GM23338 (cell line): ENCODE measurements at regions not wholly inside any gene's neighbourhood (a gene's known extent, or its start where the extent isn't known, plus 50 kb on each side); places are given as distances from the start of the nearest gene placed in this dataset.

Experiments
- ATAC-seq: fragments of 200-7000 bp; cut with Tn5 transposase; 3 replicates; pipeline ENCODE4 v1.9.1; 2020
- DNase-seq: peaks from one replicate; pipeline ENCODE4 v3.0.0-alpha.2; 2015; ENCODE audit warnings: low spot score
- H2AFZ ChIP-seq: fragments of 200-600 bp; sonication (generic); 2 replicates; pipeline ENCODE4 v1.8.0; 2016; ENCODE audit warnings: antibody characterized with exemption, mild to moderate bottlenecking, moderate library complexity
- H3F3A ChIP-seq: fragments of 200-600 bp; sonication (generic); replicated peaks from 2 replicates; pipeline ENCODE4 v1.8.0; 2017; ENCODE audit warnings: antibody characterized with exemption, mixed run types, low read depth
- H3K27ac ChIP-seq: fragments of 200-600 bp; sonication (generic); 2 replicates; pipeline ENCODE4 v1.6.1; 2016; ENCODE audit warnings: low read depth
- H3K27me3 ChIP-seq: fragments of 200-600 bp; sonication (generic); 2 replicates; pipeline ENCODE4 v1.8.0; 2016; ENCODE audit warnings: mild to moderate bottlenecking, mixed run types, moderate library complexity; ENCODE audit not compliant: insufficient read depth
- H3K36me3 ChIP-seq: fragments of 200-600 bp; sonication (generic); 2 replicates; pipeline ENCODE4 v1.8.0; 2016; ENCODE audit warnings: mild to moderate bottlenecking; ENCODE audit not compliant: insufficient read depth
- H3K4me1 ChIP-seq: fragments of 200-600 bp; sonication (generic); 2 replicates; pipeline ENCODE4 v1.8.0; 2016; ENCODE audit warnings: mild to moderate bottlenecking, moderate library complexity; ENCODE audit not compliant: insufficient read depth
- H3K4me2 ChIP-seq: fragments of 200-600 bp; sonication (generic); 2 replicates; pipeline ENCODE4 v1.7.1; 2017; ENCODE audit warnings: mixed run types
- H3K4me3 ChIP-seq: fragments of 200-600 bp; sonication (generic); 2 replicates; pipeline ENCODE4 v1.6.1; 2016; ENCODE audit warnings: mixed run types
- H3K79me2 ChIP-seq: fragments of 200-600 bp; sonication (generic); replicated peaks from 2 replicates; pipeline ENCODE4 v1.8.0; 2017; ENCODE audit warnings: mild to moderate bottlenecking; ENCODE audit not compliant: insufficient read depth
- H3K9me2 ChIP-seq: fragments of 200-600 bp; sonication (generic); 2 replicates; pipeline ENCODE4 v1.8.0; 2017; ENCODE audit not compliant: insufficient read depth
- H4K20me1 ChIP-seq: fragments of 200-600 bp; sonication (generic); replicated peaks from 2 replicates; pipeline ENCODE4 v1.8.0; 2017; ENCODE audit warnings: mild to moderate bottlenecking; ENCODE audit not compliant: insufficient read depth
- H3K27ac Mint-ChIP-seq: 2 replicates; pipeline ENCODE4 v1.8.0; 2020; ENCODE audit warnings: inconsistent platforms, mild to moderate bottlenecking, moderate library complexity, mixed read lengths
- H3K27me3 Mint-ChIP-seq: 3 replicates; pipeline ENCODE4 v1.8.0; 2022; ENCODE audit warnings: low read depth, mild to moderate bottlenecking, moderate library complexity, mixed read lengths, inconsistent platforms; ENCODE audit not compliant: insufficient read depth, poor library complexity
- H3K36me3 Mint-ChIP-seq: 3 replicates; pipeline ENCODE4 v1.8.0; 2021; ENCODE audit warnings: low read depth, mild to moderate bottlenecking, inconsistent platforms, moderate library complexity, mixed read lengths
- H3K4me1 Mint-ChIP-seq: 3 replicates; pipeline ENCODE4 v1.8.0; 2020; ENCODE audit warnings: mild to moderate bottlenecking, inconsistent platforms, mixed read lengths
- H3K4me3 Mint-ChIP-seq: 3 replicates; pipeline ENCODE4 v1.8.0; 2021; ENCODE audit warnings: moderate library complexity, mild to moderate bottlenecking, inconsistent platforms, mixed read lengths
- H3K9me3 Mint-ChIP-seq: 3 replicates; pipeline ENCODE4 v1.8.0; 2020; ENCODE audit warnings: moderate library complexity, mild to moderate bottlenecking, inconsistent platforms, mixed read lengths
- EZH2phosphoT487 ChIP-seq: fragments of 200-600 bp; sonication (generic); IDR thresholded peaks from one replicate; pipeline ENCODE4 v1.8.1; 2018; ENCODE audit warnings: antibody characterized with exemption; ENCODE audit not compliant: unreplicated experiment
- JUNB ChIP-seq: IDR thresholded peaks from one replicate; pipeline ENCODE4 v1.6.1; 2016; ENCODE audit warnings: antibody characterized with exemption; ENCODE audit not compliant: unreplicated experiment
- NANOG ChIP-seq: IDR thresholded peaks from 2 replicates; pipeline ENCODE4 v1.6.1; 2016; ENCODE audit warnings: antibody characterized with exemption, borderline replicate concordance
- POLR2AphosphoS5 ChIP-seq: IDR thresholded peaks from 2 replicates; pipeline ENCODE4 v1.6.1; 2016; ENCODE audit warnings: antibody characterized with exemption, low read depth
- STAT1 ChIP-seq: IDR thresholded peaks from one replicate; pipeline ENCODE4 v1.6.1; 2016; ENCODE audit warnings: antibody characterized with exemption; ENCODE audit not compliant: unreplicated experiment
- ZNF114 ChIP-seq: fragments of 250-450 bp; sonication (Bioruptor Pico); IDR thresholded peaks from 2 replicates; pipeline ENCODE4 v1.5.0; 2020; ENCODE audit warnings: mild to moderate bottlenecking, moderate library complexity
- ZNF331 ChIP-seq: fragments of 250-450 bp; sonication (Bioruptor Pico); IDR thresholded peaks from 2 replicates; pipeline ENCODE4 v1.5.0; 2020; ENCODE audit warnings: low read depth, mild to moderate bottlenecking, moderate library complexity
- TF ChIP-seq, protein P1 (sequence below), 2 experiments: fragments of 200-600 bp in 1 of 2; sonication (generic) in 1 of 2; conservative IDR thresholded peaks; 2 replicates each; pipeline versions ENCODE4 v1.5.1 to v1.6.1; 2016 to 2017; ENCODE audit warnings: antibody characterized with exemption in 2 of 2, low read depth in 2 of 2, mild to moderate bottlenecking in 2 of 2, moderate library complexity in 1 of 2
- TF ChIP-seq, protein P2 (sequence below): IDR thresholded peaks from 2 replicates; pipeline ENCODE4 v1.6.1; 2016; ENCODE audit warnings: antibody characterized with exemption
- TF ChIP-seq, protein P3 (sequence below): fragments of 250-450 bp; sonication (Bioruptor Pico); IDR thresholded peaks from 2 replicates; pipeline ENCODE4 v1.5.0; 2020; ENCODE audit warnings: mild to moderate bottlenecking, moderate library complexity

DNA sequence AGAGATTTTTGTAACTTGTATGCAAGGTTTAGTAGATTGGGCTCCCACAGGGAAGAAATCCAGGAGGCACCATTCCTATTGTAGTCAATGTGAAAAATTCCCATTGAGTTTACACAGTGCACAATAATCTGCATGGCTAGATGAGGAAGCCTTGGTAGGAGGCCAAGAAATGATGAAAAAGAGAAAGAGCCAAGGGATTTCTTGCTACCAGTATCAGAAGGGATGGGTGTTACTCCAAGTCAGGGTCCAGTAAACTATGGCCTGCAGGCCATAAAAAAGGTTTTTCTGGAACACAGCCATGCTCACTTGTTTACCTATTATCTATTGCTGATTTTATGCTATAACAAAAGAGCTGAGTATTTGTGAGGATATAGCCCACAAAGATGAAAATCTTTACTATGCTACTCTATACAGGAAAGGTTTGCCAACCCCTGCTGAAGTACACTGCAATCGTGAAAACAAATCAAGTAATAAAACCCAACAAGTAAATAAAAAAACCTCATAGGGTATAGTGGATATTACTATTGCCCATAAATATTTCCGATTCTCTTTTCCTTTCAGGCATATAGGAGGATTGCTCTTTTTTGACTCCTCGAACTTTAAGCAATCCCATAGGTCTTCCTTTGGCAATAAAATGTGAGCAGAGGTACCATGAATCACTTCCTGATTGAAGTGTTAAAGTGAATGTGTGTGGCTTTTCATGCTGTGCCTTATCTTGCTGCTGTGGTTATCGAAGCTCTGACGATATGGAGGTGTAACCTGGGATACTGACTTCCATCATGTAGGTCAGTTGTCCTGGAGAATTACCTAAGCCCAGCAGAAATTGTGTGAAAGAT is 256.3 kb upstream of the MAGI2 start (continued):
- TF ChIP-seq, protein P1, sequence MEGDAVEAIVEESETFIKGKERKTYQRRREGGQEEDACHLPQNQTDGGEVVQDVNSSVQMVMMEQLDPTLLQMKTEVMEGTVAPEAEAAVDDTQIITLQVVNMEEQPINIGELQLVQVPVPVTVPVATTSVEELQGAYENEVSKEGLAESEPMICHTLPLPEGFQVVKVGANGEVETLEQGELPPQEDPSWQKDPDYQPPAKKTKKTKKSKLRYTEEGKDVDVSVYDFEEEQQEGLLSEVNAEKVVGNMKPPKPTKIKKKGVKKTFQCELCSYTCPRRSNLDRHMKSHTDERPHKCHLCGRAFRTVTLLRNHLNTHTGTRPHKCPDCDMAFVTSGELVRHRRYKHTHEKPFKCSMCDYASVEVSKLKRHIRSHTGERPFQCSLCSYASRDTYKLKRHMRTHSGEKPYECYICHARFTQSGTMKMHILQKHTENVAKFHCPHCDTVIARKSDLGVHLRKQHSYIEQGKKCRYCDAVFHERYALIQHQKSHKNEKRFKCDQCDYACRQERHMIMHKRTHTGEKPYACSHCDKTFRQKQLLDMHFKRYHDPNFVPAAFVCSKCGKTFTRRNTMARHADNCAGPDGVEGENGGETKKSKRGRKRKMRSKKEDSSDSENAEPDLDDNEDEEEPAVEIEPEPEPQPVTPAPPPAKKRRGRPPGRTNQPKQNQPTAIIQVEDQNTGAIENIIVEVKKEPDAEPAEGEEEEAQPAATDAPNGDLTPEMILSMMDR (conservative IDR thresholded peaks at IDR 0.05; ENCODE audit: low read depth in 2 of 2): no peak
- no peak for TF ChIP-seq JUNB
- no peak for TF ChIP-seq EZH2phosphoT487

DNA sequence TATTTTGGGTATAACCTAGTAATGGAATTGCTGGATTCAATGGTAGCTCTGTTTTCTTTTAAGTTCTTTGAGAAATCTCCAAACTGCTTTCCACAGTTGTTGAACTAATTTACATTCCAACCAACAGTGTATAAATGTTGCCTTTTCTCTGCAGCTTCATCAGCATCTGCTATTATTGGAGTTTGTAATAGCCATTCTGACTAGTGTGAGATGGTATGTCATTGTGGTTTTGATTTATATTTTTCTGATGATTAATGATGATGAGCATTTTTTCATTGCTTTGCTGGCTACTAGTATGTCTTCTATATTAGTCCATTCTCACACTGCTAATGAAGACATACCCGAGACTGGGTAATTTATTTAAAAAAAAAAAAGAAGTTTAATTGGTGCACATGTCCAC is 248.6 kb upstream of the MAGI2 start:
- no peak for ATAC-seq
- H2AFZ ChIP-seq: no peak overlapping the region
- TF ChIP-seq ZNF331 (CRISPR knock-in tag) (no peak), NANOG (no peak), ZNF114 (CRISPR knock-in tag) (no peak), EZH2phosphoT487 (no peak), STAT1 (no peak), JUNB (no peak), POLR2AphosphoS5 (no peak)
- TF ChIP-seq, protein P2, sequence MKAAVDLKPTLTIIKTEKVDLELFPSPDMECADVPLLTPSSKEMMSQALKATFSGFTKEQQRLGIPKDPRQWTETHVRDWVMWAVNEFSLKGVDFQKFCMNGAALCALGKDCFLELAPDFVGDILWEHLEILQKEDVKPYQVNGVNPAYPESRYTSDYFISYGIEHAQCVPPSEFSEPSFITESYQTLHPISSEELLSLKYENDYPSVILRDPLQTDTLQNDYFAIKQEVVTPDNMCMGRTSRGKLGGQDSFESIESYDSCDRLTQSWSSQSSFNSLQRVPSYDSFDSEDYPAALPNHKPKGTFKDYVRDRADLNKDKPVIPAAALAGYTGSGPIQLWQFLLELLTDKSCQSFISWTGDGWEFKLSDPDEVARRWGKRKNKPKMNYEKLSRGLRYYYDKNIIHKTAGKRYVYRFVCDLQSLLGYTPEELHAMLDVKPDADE: no peak
- TF ChIP-seq, protein P1 (conservative IDR thresholded peaks at IDR 0.05; ENCODE audit: low read depth in 2 of 2): no peak
- TF ChIP-seq, protein P3, sequence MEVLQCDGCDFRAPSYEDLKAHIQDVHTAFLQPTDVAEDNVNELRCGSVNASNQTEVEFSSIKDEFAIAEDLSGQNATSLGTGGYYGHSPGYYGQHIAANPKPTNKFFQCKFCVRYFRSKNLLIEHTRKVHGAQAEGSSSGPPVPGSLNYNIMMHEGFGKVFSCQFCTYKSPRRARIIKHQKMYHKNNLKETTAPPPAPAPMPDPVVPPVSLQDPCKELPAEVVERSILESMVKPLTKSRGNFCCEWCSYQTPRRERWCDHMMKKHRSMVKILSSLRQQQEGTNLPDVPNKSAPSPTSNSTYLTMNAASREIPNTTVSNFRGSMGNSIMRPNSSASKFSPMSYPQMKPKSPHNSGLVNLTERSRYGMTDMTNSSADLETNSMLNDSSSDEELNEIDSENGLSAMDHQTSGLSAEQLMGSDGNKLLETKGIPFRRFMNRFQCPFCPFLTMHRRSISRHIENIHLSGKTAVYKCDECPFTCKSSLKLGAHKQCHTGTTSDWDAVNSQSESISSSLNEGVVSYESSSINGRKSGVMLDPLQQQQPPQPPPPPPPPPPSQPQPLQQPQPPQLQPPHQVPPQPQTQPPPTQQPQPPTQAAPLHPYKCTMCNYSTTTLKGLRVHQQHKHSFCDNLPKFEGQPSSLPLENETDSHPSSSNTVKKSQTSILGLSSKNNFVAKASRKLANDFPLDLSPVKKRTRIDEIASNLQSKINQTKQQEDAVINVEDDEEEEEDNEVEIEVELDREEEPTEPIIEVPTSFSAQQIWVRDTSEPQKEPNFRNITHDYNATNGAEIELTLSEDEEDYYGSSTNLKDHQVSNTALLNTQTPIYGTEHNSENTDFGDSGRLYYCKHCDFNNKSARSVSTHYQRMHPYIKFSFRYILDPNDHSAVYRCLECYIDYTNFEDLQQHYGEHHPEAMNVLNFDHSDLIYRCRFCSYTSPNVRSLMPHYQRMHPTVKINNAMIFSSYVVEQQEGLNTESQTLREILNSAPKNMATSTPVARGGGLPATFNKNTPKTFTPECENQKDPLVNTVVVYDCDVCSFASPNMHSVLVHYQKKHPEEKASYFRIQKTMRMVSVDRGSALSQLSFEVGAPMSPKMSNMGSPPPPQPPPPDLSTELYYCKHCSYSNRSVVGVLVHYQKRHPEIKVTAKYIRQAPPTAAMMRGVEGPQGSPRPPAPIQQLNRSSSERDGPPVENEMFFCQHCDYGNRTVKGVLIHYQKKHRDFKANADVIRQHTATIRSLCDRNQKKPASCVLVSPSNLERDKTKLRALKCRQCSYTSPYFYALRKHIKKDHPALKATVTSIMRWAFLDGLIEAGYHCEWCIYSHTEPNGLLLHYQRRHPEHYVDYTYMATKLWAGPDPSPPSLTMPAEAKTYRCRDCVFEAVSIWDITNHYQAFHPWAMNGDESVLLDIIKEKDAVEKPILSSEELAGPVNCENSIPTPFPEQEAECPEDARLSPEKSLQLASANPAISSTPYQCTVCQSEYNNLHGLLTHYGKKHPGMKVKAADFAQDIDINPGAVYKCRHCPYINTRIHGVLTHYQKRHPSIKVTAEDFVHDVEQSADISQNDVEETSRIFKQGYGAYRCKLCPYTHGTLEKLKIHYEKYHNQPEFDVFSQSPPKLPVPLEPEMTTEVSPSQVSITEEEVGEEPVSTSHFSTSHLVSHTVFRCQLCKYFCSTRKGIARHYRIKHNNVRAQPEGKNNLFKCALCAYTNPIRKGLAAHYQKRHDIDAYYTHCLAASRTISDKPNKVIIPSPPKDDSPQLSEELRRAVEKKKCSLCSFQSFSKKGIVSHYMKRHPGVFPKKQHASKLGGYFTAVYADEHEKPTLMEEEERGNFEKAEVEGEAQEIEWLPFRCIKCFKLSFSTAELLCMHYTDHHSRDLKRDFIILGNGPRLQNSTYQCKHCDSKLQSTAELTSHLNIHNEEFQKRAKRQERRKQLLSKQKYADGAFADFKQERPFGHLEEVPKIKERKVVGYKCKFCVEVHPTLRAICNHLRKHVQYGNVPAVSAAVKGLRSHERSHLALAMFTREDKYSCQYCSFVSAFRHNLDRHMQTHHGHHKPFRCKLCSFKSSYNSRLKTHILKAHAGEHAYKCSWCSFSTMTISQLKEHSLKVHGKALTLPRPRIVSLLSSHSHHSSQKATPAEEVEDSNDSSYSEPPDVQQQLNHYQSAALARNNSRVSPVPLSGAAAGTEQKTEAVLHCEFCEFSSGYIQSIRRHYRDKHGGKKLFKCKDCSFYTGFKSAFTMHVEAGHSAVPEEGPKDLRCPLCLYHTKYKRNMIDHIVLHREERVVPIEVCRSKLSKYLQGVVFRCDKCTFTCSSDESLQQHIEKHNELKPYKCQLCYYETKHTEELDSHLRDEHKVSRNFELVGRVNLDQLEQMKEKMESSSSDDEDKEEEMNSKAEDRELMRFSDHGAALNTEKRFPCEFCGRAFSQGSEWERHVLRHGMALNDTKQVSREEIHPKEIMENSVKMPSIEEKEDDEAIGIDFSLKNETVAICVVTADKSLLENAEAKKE: no peak

More for the DNA sequence above, 248.6 kb upstream of the MAGI2 start:
- Histone ChIP-seq H3K79me2 (no peaks in the 10 kb centered on the region), H3K4me1 (no peaks in the 10 kb centered on the region), H3K4me3 (no peak overlapping the region), H3K36me3 (no peaks in the 10 kb centered on the region), H3K27ac (no peak overlapping the region), H3K9me2 (no peaks in the 10 kb centered on the region; the same call in 1 of the 2 replicates), H3K27me3 (no peaks in the 10 kb centered on the region), H3K4me2 (no peak overlapping the region), H4K20me1 (no peaks in the 10 kb centered on the region), H3F3A (no peaks in the 10 kb centered on the region)
- no peaks in the 10 kb centered on the region for H3K4me1 Mint-ChIP-seq
- no peak overlapping the region for H3K27ac Mint-ChIP-seq
- no peaks in the 10 kb centered on the region for H3K27me3 Mint-ChIP-seq
- no peak for DNase-seq
- no peaks in the 10 kb centered on the region for H3K9me3 Mint-ChIP-seq
- no peaks in the 10 kb centered on the region for H3K36me3 Mint-ChIP-seq
- H3K4me3 Mint-ChIP-seq: no peak overlapping the region
